ENCODE measurements at regions not wholly inside any gene's neighbourhood (a gene's known extent, or its start where the extent isn't known, plus 50 kb on each side); places are given as distances from the start of the nearest gene placed in this dataset.

DNA sequence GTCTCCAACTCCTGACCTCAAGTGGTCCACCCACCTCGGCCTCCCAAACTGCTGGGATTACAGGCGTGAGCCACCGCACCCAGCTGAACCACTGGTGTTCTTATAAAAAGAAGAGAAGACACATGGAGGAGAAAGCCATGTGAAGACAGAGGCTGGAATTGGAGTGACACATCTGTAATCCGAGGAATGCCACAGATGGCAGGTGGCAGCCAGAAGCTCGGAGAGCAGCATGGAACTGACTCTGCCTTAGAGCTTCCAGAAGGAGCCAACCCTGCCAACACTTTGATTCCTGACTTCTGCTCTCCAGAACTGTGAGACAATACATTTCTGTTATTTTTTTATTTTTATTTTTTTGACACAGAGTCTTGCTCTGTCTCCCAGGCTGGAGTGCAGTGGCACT, 59.0 kb upstream of the ATP2B4 start:
- TF ChIP-seq, protein P1, sequence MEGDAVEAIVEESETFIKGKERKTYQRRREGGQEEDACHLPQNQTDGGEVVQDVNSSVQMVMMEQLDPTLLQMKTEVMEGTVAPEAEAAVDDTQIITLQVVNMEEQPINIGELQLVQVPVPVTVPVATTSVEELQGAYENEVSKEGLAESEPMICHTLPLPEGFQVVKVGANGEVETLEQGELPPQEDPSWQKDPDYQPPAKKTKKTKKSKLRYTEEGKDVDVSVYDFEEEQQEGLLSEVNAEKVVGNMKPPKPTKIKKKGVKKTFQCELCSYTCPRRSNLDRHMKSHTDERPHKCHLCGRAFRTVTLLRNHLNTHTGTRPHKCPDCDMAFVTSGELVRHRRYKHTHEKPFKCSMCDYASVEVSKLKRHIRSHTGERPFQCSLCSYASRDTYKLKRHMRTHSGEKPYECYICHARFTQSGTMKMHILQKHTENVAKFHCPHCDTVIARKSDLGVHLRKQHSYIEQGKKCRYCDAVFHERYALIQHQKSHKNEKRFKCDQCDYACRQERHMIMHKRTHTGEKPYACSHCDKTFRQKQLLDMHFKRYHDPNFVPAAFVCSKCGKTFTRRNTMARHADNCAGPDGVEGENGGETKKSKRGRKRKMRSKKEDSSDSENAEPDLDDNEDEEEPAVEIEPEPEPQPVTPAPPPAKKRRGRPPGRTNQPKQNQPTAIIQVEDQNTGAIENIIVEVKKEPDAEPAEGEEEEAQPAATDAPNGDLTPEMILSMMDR (IDR thresholded peaks at IDR 0.05; ENCODE audit: poor library complexity), result no peak
- TF ChIP-seq EZH2 (IDR thresholded peaks at IDR 0.05; ENCODE audit: borderline replicate concordance), result no peak
